ENCODE measurements at regions not wholly inside any gene's neighbourhood (a gene's known extent, or its start where the extent isn't known, plus 50 kb on each side); places are given as distances from the start of the nearest gene placed in this dataset.

- peak; percentile 48 to 77 (median 69) for DNase-seq (ENCODE audit: low read depth in 3 of 3)
Measured at GRCh38 chr9:6703898-6704639, 53.7 kb upstream of the KDM4C start.

DNA sequence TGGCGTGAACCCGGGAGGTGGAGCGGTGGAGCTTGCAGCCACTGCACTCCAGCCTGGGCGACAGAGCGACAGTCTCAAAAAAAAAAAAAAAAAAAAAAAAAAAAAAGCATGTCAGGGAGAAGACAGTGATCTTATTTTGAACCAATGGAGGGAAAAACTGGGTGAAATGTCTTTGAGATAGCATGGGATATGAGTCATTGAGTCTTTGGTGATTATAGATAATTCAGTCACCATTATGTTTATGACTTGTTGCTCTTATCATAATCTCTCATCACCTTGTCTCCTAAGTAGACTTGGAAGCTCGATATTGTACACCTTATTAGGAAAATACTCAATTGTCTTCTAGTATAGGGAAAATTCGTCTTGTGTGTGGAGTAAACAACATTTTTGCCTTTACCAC is 55.1 kb upstream of the KDM4C start:
- DNase-seq (ENCODE audit: low read depth in 3 of 3): no peak

DNA sequence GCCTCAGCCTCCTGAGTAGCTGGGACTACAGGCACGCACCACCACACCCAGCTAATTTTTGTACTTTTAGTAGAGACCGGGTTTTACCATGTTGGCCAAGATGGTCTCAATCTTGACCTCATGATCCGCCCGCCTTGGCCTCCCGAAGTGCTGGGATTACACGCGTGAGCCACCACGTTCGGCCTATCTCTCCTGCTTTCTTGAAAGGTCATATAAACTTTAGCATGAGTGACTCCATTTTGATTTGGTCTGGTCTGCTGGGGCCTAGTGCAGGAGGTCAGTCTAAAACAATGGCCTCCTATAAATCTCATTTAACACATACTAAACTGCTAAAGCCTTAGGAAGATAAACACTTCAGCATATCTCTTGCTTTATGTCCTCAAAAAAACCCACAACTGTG is 50.6 kb upstream of the GLDC start:
- no peak for DNase-seq (ENCODE audit: low read depth in 3 of 3)

DNA sequence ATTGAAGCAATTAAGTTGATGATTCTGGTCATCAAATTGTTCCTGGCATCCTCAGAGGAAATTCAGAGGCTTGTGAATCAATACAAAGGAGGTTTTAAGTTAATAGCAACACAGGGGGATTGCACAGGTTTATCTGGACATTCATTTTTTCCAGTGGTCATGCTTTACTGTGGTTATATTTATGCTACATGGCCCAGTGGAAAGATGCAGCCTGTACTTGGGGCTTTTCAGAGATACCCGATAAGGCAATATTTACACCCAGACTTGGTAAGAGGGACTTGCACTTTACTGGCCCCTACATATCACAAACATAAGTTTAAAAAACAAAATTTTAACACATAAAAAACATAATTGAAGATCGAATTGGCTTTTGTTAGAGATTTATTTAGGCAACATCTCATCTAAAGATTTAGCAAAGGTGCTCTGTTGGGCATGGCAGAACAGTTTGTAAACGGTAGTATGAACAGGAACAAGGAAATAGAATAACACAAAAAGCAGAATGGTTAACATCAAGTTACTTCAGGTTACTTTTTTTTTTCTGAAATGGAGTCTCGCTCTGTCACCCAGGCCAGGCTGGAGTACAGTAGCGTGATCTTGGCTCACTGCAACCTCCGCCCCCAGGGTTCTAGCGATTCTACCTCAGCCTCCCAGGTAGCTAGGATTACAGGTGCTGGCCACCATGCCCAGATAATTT is 49.7 kb upstream of the GLDC start:
- no peak for DNase-seq (ENCODE audit: low read depth in 3 of 3)
